Globus pallidus (tissue), 1 donor: ENCODE measurements at regions not wholly inside any gene's neighbourhood (a gene's known extent, or its start where the extent isn't known, plus 50 kb on each side); places are given as distances from the start of the nearest gene placed in this dataset.
A peak's percentile ranks its signal among the peaks of the same experiment; 100 is the strongest.

Source experiments
- DNase-seq: peaks from one replicate; pipeline ENCODE4 v3.0.0-alpha.2; 2015; ENCODE audit warnings: low spot score

DNA sequence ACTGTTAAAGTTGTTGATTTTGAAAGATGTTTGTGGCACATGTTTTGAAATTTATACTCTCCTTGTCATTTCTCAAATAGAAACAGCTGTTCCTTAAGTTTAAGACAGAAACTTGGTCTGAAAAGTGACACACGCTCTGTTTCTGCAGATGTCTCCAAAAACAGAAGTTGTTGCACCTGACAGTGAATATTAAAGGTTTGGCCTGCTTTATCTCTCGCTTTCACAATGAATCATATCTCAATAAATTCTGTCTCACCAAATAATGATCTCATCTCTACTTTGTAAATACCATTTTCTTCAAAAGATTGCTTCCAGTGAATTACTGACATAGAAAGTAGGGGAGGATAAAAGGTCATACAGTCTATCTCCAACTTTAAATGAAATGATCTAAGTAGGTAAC lies 294.9 kb upstream of the SYT4 start:
- DNase-seq: no peak

DNA sequence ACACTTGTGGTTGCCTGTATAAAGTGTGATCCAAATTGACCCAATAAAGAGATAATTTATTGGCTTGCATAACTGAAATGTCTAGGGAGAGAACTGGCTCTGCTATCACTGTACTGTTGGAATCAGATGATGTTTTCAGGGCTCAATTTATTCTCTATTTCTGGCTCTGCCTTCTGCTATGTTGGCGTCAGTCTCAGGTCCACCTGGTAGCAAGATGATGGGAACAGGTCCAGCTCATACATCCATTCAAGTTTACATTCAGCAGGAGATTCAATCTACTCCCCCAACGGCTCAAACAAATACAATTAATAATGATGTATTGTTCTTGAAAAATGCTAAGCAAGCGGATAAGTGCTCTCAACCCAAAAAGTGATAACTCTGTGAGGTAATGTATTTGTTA lies 297.7 kb upstream of the SYT4 start:
- no peak for DNase-seq

DNA sequence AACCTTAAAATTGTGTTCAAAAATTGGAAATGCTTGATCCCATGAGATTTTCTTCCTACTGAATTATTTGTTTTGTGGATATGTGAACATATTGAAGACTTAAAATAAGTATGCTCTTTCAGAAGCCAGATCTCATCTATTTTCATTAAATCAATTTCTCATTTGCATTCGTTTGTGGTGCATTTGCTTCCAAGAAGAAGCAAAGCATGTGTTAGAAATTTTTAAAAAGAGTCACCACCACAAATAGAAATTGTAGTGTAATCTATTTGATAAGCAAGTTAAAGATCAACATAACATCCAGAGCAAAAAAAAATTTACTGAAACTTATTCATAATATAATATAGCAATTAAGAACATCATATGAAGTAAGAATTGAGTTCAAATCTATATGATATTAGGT lies 300.9 kb upstream of the SYT4 start:
- DNase-seq: no peak

DNA sequence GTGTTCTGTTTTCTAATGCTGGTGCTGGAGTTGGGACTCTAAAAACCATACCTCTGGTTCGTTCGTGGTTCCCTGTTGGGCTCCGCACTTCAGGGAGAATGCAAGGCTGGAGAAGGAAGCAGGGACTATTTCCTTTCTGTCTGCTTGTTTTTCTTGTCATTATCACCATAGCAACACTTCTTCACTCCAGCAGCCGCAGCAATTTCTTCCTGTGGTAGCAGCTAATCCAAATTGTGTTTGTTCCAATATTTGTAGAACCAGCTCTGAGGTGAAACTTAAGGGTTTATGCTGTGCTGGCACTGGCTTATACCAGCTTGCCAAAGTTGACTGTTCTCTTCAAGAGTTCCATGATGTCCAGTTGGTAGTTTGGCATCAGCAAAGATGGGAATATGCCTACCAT lies 301.4 kb upstream of the SYT4 start:
- no peak for DNase-seq

DNA sequence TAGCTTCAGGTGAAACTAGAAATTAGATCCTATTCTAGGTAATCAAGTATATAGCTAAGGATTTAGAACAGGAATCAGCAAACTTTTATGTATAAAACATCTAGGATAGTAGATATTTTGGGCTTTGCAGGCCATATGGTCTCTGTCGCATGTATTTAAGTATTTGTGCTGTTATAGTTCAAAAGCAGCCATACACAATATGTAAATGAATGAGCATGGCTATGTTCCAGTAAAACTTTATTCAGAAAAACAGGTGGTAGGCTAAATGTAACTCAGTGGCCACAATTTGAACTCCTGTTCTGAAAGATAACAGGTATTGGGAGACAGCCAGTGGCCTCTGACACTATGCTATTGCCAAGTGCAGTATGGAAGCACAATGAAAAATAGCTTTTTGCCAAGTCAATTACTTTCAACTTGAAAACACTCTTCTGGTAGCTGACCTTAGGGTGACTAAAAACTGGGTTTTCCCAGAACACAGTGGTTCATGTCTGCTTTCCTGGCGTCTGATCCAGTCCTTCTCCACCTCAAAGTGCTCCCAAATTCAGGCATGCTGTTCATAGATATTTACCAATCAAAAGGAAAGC lies 304.7 kb upstream of the SYT4 start:
- DNase-seq: no peak

DNA sequence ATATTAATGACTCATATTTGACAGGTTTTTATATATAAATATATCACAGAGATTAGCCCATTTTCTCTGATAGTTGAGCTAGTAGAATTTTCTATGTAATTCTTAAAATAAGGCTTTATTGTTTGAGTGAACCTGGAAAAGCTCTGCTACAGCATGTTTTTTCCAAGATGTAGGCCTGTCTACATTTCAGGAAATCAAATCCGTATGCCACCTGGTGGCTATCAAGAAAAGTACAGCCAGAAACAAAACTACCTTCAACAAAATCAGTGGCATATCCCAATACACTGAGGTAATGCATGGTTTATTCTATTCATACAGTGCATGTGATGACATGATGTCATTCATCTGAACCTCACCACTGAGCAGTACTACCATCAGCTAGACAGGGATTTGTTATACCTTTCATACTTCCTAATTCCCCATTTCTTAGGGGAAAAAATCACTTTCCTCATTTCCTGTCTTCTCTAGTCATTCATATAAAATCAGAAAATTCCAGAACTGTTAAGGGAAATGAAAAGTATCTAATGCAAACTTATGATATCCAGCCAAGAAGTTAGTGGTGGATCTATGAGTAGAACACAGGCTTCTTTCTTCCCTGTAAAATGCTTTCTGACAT lies 310.4 kb upstream of the SYT4 start:
- DNase-seq: peak; percentile 39

DNA sequence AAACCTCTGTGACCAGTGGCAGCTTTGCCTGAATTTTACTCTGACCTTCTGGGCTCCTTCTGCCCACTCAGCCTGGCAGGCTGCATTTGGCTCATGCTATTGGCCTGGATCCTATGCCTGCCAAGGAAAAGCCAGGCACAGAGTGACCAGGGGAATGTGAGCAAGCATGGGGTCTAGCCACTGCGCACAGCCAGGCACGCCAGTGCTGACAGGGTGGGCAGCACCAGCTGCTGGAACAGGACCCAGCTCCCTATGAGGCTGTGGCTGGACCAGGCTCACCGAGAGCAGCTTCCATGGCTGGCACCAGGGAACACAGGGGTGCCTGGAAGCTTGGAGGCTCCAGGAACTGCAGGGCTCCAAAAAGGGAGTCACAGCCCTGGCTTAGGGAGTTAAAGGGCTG lies 311.5 kb upstream of the SYT4 start:
- DNase-seq: no peak

DNA sequence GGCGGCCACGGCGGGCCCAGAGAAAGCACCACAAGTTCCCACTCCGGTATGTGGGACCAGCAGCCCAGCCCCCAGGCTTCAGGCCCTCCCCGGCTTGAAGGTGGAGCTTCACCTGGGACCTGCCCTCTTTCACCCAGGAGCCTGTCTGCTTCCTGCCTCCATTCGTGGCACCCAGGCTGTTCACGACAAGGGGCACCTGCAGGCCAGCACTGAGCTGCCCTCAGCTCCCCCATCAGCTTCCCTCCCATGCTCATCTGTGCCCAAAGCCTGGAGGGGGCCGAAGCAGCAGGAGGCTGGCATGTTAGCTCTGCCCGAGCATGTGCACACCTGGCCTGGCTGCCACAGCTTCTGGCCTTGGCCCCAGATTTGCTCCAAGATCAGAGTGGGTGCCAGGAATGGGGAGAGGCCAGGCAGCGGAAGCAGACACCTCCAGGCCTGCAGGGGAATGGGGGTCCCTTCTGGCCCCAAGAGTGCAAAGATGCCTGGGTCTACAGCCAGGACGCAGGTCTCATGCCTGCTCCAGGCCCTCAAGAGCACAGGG lies 312.4 kb upstream of the SYT4 start:
- DNase-seq: no peak

DNA sequence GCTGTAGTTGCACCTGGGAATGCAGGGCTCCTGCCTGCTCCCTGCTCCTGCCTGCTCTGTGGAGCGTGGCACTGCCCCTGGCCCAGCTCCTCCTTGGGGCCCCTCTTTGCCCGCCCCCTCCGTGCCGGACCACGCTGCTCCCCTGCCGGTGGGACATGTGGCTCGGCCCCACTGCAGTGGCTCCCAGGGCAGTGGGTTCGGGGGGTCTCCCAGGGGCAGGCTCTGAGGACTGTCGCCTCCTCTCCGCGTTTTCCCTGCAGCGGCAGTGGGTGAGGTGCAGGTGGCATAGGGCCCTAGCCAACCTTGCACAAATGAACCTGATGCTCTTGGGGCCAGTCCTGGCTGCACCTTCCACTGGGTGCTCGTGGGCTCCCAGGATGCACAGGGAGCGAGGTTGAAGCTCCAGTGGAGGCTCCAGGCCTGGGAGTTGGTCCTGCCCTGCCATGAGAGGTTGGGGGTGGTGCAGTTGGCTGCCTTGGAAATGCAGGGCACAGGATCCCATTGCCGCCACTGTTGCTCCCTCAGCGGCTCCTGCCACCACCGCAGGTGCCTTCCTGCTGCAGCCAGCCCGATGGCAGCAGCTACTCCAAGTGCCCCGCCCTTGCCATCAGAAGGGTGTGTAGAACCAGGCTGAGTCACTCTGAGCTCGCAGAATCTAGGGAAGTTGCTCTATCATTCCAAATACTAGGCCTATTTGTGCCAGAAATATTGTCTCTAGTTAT lies 313.1 kb upstream of the SYT4 start:
- no peak for DNase-seq

DNA sequence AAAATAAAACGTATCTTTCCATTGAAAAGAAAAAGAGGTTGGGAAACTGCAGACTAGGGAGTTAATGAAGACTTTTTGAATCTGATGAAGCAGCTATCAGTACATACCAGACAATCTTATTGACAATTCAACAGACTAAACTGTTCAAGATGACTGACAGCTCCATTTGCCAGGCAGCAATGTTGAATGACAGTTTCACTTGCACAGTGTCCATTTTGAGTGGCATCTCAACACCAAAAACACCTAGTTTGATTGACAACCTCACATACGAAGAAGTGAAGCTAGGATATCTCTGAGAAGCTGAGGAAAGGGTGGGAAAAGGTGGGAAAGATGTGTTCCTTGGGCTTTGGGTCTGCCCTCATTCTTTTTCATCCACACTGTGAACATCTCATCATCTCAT lies 315.0 kb upstream of the SYT4 start:
- DNase-seq: no peak

DNA sequence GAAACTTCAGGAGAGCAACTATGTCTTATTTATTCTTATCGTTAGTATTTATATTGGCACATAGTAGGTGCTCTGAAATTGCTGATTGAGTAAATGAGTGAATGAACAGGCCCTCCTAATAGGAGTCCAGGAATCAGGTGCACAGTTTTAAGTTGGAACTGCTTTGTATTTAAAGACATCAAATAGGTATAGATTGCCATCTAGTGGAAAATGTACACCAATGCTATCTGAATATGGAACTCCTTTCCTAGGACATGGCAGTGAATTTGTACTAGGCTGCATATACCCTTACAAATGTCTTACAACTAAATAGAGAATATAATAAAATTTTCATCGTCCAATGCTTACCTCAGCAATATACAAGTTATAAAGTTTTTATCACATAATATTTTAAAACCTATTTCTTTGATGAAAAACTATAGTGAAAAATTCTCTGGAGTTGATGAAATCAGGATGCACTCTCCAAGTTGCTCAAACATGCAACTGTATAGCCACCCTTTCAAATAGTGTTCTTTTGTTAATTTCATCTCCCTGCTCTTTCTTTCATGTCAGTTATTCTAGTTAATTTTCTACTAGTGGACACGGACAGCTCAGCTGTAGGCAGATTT lies 318.9 kb upstream of the SYT4 start:
- peak; percentile 40 for DNase-seq

DNA sequence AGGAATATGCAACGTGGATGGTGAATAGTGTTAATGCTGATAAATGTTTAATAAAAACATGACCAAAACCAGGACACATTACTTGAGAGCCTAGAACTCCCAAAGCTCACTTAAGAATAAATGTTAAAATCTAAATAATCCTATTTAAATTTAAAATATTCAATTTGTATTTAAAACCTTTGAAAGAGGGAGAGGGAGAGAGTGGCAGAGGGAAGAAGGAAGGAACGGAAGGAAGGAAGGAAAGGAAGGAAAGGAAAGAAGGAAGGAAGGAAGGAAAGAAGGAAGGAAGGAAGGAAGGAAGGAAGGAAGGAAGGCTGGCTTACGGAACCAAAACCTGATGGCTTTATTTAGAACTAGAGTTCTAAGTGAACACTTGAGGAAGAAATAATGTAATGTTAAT lies 324.1 kb upstream of the SYT4 start:
- no peak for DNase-seq

DNA sequence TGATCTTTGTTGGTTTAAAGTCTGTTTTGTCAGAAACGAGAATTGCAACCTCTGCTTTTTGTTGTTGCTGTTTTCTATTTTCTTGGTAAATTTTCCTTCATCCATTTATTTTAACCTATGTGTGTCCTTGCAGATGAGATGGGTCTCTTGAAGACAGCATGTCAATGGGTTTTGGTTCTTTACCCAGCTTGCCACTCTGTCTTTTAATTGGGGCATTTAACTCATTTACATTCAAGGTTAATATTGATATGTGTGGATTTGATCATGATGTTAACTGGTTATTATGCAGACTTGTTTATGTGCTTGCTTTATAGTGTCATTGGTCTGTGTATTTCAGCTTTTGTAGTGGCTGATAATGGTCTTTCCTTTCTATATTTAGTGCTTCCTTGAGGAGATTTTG lies 327.9 kb upstream of the SYT4 start:
- DNase-seq: no peak

DNA sequence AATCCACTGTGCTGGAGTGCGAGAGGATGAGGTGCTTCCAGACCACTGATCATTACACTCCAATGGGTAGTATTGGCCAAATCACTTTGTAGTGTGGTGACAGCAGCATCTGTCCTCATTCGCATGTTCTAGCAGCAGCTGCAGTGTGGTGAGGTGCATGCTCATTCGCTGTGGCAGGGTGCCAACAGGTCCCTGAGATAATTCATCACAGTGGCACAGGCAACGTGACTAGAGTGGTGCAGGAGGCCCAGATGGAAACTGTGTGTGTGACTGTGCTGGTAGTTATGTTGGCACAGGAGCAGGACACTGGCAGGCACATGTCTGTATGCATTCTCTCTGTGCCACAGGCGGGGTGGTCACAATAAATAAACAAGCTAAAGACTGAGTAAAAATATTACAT lies 329.5 kb upstream of the SYT4 start:
- no peak for DNase-seq

DNA sequence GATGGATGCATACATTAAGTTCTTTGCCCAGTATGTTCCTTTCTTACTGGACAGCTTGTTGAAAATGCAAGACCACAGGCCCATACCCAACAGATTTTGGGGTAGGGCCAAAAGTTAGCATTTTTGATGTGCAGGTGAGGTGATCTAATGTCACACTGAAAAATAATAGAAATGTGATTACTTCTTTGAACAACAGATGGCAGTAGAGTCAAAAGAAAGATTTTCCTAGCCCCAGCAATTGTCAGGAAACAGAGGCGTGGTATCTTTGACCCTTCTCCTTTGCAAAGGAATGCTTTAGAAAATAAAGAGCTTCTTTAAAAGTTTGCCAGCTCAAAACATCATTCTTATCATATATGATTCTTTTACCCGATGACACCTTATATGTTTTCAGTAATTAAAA lies 343.6 kb upstream of the SYT4 start:
- peak; percentile 18 for DNase-seq

DNA sequence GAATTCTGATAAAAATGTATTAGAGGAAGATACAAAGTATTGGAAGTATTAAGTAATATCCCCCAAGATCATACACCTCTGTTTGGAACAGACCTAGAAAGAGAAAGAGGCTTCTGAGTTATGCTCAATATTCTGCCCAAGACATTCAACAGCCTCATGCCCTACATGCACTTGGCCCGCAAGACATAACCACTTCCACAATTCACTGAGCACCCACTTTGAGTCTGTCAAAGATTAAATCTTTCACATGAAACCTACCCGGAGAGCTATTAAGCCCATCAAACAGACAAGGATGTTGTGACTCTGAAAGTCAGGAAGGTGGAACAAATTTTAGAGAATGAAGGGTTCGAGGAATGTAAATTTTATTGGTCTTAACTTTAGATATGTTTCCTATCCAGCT lies 344.7 kb upstream of the SYT4 start:
- no peak for DNase-seq

DNA sequence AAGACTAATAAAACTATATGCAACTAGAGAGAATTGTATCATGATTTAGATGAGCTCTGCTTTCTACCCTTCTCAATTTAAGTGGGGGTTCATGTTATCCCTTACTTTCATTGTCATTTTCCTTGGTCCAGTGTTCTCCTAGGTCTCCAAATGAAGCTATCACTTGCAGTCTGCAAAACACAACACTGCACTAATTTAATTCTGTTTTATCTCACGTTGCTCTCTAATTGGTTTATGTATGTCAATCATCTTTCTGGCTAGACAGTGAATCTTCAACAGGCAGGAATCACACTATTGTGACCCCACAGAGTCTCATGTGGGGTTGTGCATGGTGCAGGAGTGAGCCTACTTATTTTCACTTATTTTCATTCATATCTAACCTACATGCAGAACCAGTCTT lies 348.3 kb upstream of the SYT4 start:
- DNase-seq: no peak

DNA sequence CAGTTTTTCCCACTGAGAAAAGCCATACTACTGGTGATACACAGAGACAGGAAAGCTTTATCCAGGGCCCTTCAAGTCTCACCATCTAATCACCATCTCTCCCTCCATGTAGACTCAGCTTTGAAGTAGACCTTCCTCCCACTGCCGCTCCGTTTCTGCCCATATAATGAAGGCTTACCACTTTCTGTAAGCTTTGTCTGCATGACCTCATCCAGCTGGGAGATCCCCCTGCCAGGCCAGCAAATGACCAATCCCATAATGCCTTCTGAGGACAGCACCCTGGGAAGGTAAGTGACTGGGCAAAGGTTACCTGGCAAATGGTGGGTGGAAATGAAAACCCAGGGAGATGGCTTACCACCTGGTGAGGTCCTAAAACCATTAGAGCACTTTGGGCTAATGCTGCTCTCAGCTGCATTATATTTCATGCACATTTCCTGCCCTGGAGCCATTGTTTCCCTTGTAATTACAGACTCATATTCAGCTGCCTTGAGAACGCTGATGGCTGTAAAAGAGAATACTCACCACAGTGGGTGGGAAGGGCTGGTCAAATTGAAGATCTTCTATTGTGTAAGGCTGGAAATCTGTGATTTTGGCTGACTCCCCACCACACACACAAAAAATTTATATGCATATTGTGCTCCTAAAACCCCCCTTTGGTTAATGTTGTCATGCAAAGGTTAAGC lies 350.7 kb upstream of the SYT4 start:
- DNase-seq: no peak

DNA sequence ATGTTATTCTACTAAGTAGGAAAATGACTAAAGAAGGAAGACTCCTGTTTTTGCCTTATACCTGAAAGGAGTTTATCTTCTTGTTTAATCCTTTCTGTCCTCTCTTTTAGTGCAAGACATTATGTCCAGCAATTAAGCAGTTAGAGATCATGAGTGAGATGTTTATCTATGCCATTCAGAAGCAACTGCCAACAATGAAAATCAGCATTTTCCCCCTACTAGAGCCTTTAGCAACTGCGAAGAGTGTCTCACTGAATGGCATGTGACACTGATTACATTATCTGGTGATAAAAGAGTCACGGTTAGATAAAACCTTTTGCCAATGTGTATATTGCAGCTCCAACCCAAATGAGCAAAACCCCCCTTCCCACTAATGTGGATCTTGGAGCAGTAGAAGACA lies 357.7 kb upstream of the SYT4 start:
- DNase-seq: no peak

DNA sequence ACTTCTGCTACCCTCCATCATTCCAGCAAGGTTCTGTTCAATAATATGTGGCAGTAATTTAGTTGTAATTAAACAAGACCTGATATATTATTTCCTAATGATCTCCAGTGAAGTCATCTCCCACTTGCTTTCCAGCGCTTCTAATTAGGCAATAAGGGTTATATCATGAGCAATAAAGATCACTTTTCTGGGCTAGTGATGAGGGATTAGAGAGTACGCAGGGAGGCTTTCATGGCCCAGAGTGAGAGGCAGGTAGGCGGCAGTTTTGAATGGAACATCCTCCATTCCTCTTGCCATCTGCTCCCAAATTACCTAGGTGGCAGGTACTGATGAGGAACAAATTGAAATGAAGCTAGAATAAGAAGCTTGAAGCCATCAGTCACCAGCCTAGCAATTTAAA lies 358.1 kb upstream of the SYT4 start:
- DNase-seq: no peak

DNA sequence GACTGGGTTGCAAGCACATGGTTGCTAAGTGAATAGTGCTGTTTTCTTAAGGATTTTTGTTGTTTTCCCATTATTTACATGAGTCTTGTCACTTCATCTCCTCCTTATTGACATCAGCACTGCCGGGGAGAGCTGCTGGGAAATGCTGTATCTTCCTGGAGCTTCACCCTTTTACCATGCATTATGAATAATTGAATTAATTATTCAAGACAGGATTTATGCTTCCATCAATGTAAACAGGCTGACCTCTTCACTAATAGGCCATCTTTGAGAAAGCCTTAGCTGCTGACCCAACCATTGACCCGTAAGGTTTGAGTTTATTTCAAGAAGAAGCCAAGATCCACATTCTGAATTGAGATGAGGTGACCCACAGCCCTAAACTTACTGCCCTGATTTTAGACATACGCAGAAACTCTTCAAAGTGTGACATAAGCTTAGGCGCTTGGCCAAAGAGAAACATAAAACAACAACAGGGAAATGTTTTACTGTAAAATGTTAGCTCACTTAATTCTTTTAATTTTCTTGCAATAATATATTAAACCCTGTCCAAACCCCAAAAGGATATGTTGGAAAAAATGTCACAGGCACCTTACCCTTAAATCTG lies 365.5 kb upstream of the SYT4 start:
- DNase-seq: no peak

DNA sequence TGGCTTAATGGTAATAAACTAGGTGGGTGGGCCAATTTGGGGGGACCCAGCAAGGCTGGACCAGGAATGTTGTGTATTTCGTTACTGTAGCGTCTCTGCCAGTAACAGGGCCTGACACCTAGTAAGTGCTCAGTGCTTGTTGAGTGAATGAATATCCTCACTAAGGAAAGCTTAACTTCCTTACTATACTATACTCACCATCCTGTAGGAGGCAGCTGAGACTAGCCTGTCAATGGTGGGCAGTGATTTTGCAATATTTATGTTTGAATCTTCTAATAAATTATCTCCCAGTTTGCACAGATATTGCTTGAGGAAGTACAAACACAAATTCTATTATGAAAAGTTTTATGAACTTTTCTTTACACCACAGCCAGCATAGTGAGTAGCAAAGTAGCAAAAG lies 370.7 kb upstream of the SYT4 start:
- DNase-seq: no peak
